OCI-LY1 (cell line): ENCODE measurements at regions not wholly inside any gene's neighbourhood (a gene's known extent, or its start where the extent isn't known, plus 50 kb on each side); places are given as distances from the start of the nearest gene placed in this dataset.

Experiments used
- EZH2 ChIP-seq: fragments of 200-600 bp; sonication (generic), shearing (Covaris generic); IDR thresholded peaks from 2 replicates; pipeline ENCODE4 v1.8.0; 2017; ENCODE audit warnings: borderline replicate concordance, mixed run types, mild to moderate bottlenecking, antibody characterized with exemption, low read length, moderate library complexity, mixed read lengths
- TF ChIP-seq, protein P1 (sequence below): fragments of 200-600 bp; sonication (generic), shearing (Covaris generic); IDR thresholded peaks from 2 replicates; pipeline ENCODE4 v1.5.1; 2017; ENCODE audit warnings: mild to moderate bottlenecking, antibody characterized with exemption, low read length, moderate library complexity, mixed read lengths

GRCh38 chr5:33230467-33231078, 210.2 kb upstream of the TARS1 start:
- TF ChIP-seq, protein P1, sequence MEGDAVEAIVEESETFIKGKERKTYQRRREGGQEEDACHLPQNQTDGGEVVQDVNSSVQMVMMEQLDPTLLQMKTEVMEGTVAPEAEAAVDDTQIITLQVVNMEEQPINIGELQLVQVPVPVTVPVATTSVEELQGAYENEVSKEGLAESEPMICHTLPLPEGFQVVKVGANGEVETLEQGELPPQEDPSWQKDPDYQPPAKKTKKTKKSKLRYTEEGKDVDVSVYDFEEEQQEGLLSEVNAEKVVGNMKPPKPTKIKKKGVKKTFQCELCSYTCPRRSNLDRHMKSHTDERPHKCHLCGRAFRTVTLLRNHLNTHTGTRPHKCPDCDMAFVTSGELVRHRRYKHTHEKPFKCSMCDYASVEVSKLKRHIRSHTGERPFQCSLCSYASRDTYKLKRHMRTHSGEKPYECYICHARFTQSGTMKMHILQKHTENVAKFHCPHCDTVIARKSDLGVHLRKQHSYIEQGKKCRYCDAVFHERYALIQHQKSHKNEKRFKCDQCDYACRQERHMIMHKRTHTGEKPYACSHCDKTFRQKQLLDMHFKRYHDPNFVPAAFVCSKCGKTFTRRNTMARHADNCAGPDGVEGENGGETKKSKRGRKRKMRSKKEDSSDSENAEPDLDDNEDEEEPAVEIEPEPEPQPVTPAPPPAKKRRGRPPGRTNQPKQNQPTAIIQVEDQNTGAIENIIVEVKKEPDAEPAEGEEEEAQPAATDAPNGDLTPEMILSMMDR, result no peak
- no peak for TF ChIP-seq EZH2
